CD4-positive, alpha-beta T cell (primary cell): ENCODE measurements at regions not wholly inside any gene's neighbourhood (a gene's known extent, or its start where the extent isn't known, plus 50 kb on each side); places are given as distances from the start of the nearest gene placed in this dataset.

ENCODE experiments used
- ATAC-seq: fragments of 200-7000 bp; cut with Tn5 transposase; one replicate; pipeline ENCODE4 v1.10.0; 2022; ENCODE audit warnings: mild to moderate bottlenecking; ENCODE audit not compliant: poor library complexity
- CTCF ChIA-PET: fragments of 350-600 bp; sonication (Branson Sonifier 250); formaldehyde crosslinking; loops from one replicate; lab custom pipeline; 2021; ENCODE audit warnings: antibody characterized with exemption, inconsistent platforms; lab: Charles Lee
- POLR2A ChIA-PET: fragments of 350-600 bp; sonication (Branson Sonifier 250); formaldehyde crosslinking; loops from one replicate; lab custom pipeline; 2021; ENCODE audit warnings: antibody characterized with exemption, inconsistent platforms; lab: Charles Lee
- DNase-seq, 14 experiments: peaks; one replicate each; pipeline ENCODE4 v3.0.0-alpha.2; 2013 to 2020; ENCODE audit warnings: mixed read lengths in 2 of 14
- H3K27ac ChIP-seq, 2 donors: one replicate each; pipeline versions ENCODE4 v1.5.1 to v1.7.0; 2013; ENCODE audit warnings: low read length in 2 of 2, low read depth in 1 of 2, mild to moderate bottlenecking in 1 of 2
- H3K27me3 ChIP-seq, 2 experiments: 1 replicate in 1 of 2; 2 replicates in 1 of 2; pipeline versions ENCODE4 v1.6.1 to v1.7.0; 2013; ENCODE audit warnings: low read length in 2 of 2, control low read depth in 1 of 2, mild to moderate bottlenecking in 1 of 2, moderate library complexity in 1 of 2; ENCODE audit not compliant: insufficient read depth in 2 of 2, control insufficient read depth in 1 of 2
- H3K36me3 ChIP-seq: one replicate; pipeline ENCODE4 v1.6.1; 2013; ENCODE audit warnings: low read length, control low read depth; ENCODE audit not compliant: insufficient read depth
- H3K4me1 ChIP-seq: one replicate; pipeline ENCODE4 v1.6.1; 2013; ENCODE audit warnings: low read length, control low read depth; ENCODE audit not compliant: insufficient read depth
- H3K4me3 ChIP-seq: one replicate; pipeline ENCODE4 v1.5.1; 2013; ENCODE audit warnings: mild to moderate bottlenecking, low read length, moderate library complexity
- H3K9me3 ChIP-seq, 2 experiments: 1 replicate in 1 of 2; 2 replicates in 1 of 2; pipeline versions ENCODE4 v1.6.1 to v1.7.0; 2013; ENCODE audit warnings: low read length in 2 of 2, mild to moderate bottlenecking in 2 of 2, control low read depth in 1 of 2, moderate library complexity in 1 of 2; ENCODE audit not compliant: control insufficient read depth in 1 of 2, insufficient read depth in 1 of 2
- H3K27ac Mint-ChIP-seq: one replicate; pipeline ENCODE4 v1.8.0; 2020; ENCODE audit warnings: mixed read lengths
- H3K27me3 Mint-ChIP-seq: one replicate; pipeline ENCODE4 v1.8.0; 2021; ENCODE audit warnings: mixed read lengths
- H3K36me3 Mint-ChIP-seq: one replicate; pipeline ENCODE4 v1.8.0; 2021; ENCODE audit warnings: low read depth, mixed read lengths
- H3K4me1 Mint-ChIP-seq: one replicate; pipeline ENCODE4 v1.8.0; 2021; ENCODE audit warnings: low read depth, mixed read lengths
- H3K4me3 Mint-ChIP-seq: one replicate; pipeline ENCODE4 v1.8.0; 2020; ENCODE audit warnings: mild to moderate bottlenecking, mixed read lengths
- H3K9me3 Mint-ChIP-seq: one replicate; pipeline ENCODE4 v1.8.0; 2020; ENCODE audit warnings: mixed read lengths
- CTCF ChIP-seq: fragments of 200-600 bp; IDR thresholded peaks from one replicate; pipeline ENCODE4 v1.8.0; 2022; ENCODE audit warnings: antibody characterized with exemption, mild to moderate bottlenecking
- intact Hi-C, 2 experiments: fragments of 100-400 bp; cut with DNase I in 1 of 2; cut with micrococcal nuclease in 1 of 2; formaldehyde crosslinking; loops; one replicate each; pipeline versions ENCODE4 v1.15.1 to v1.9.0; 2023 to 2025; cut with DNase I, micrococcal nuclease

DNA sequence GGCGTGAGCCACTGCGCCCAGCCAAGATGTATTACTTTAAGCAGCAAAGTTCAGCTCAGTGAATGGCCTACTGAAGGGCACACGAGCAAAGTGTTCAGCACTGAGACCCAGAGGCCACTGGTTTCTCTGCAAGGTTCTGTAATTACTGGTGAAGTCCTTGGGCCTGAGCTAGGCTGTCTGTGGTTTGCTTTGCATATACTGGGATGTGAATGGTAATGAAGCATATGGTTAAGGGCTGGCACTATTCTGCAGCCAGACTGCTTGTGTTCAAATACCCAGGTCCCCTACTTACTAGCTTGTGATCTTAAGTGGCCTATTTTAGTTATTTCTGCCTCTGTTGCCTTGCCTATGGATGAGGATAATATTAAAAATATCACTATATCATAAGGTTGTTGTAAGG is 72.0 kb downstream of the LLPH start:
- Histone ChIP-seq H3K27me3 (peaks cover 0 to 5% of the 10 kb centered on the region in 2 experiments), H3K36me3 (no peaks in the 10 kb centered on the region), H3K4me1 (no peaks in the 10 kb centered on the region), H3K27ac (no peak overlapping the region), H3K9me3 (no peaks in the 10 kb centered on the region), H3K4me3 (no peak overlapping the region)
- ChIA-PET POLR2A (no interaction called here), CTCF (no interaction called here)
- Mint-ChIP-seq H3K36me3 (no peaks in the 10 kb centered on the region), H3K27ac (no peak overlapping the region), H3K4me3 (no peak overlapping the region), H3K4me1 (no peaks in the 10 kb centered on the region), H3K27me3 (peaks cover 33% of the 10 kb centered on the region), H3K9me3 (no peaks in the 10 kb centered on the region)
- DNase-seq, result no peak
- no peak for TF ChIP-seq CTCF
- no peak for ATAC-seq
- intact Hi-C loops, result no loop called here

DNA sequence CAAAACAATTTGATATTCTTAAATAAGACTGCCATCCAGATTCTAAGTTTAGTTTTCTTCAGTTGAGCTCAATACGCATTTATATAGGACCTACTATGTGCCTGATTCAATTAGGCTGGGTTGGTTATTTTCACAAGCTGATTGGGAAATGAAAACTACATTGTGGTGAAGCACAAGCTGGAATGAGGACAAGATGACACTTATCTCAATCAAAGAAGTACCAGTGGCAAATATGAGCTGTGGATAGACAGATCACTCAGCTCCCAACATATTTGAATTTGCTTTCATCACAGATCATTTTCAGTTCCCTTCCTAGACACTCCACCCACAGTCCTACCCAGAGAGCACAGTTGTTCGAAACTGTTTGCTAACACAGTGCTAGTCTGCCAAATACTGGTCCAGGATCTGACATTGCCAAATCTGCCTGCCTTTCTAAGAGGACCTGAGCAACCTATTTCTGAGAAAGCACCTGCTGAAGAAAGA is 74.7 kb downstream of the LLPH start:
- Histone ChIP-seq H3K4me1 (no peaks in the 10 kb centered on the region), H3K27me3 (no peaks in the 10 kb centered on the region), H3K9me3 (no peaks in the 10 kb centered on the region), H3K4me3 (no peak overlapping the region), H3K27ac (no peak overlapping the region), H3K36me3 (no peaks in the 10 kb centered on the region)
- Mint-ChIP-seq H3K9me3 (no peaks in the 10 kb centered on the region), H3K36me3 (no peaks in the 10 kb centered on the region), H3K27ac (no peak overlapping the region), H3K4me1 (no peaks in the 10 kb centered on the region), H3K4me3 (no peak overlapping the region), H3K27me3 (peaks cover 32% of the 10 kb centered on the region)
- no peak for ATAC-seq
- intact Hi-C loops, result no loop called here
- no peak for TF ChIP-seq CTCF
- ChIA-PET POLR2A (no interaction called here), CTCF (no interaction called here)
- DNase-seq, result no peak

GRCh38 chr12:66052988-66053615 is 77.4 kb downstream of the LLPH start:
- H3K27me3 Mint-ChIP-seq, result peaks cover 12% of the 10 kb centered on the region
- H3K4me1 ChIP-seq, result no peaks in the 10 kb centered on the region
- no peaks in the 10 kb centered on the region for H3K9me3 Mint-ChIP-seq
- H3K4me3 ChIP-seq, result no peak overlapping the region
- no peaks in the 10 kb centered on the region for H3K9me3 ChIP-seq
- ATAC-seq (no peak), DNase-seq (no peak)
- no peaks in the 10 kb centered on the region for H3K36me3 ChIP-seq
- no peaks in the 10 kb centered on the region for H3K4me1 Mint-ChIP-seq
- POLR2A ChIA-PET, result no interaction called here
- no peak for TF ChIP-seq CTCF
- no peak overlapping the region for H3K27ac Mint-ChIP-seq
- no peak overlapping the region for H3K27ac ChIP-seq
- H3K27me3 ChIP-seq, result no peaks in the 10 kb centered on the region
- no peak overlapping the region for H3K4me3 Mint-ChIP-seq
- CTCF ChIA-PET, result no interaction called here
- H3K36me3 Mint-ChIP-seq, result no peaks in the 10 kb centered on the region
- intact Hi-C loops, result no loop called here
